Activated CD4-positive, alpha-beta T cell treated with anti-CD3 and anti-CD28 coated beads, Interleukin-2, amount 50 U/mL, for 48 hours (primary cell): ENCODE measurements at regions not wholly inside any gene's neighbourhood (a gene's known extent, or its start where the extent isn't known, plus 50 kb on each side); places are given as distances from the start of the nearest gene placed in this dataset.

ENCODE experiments used
- DNase-seq, 2 experiments: peaks; one replicate each; pipeline ENCODE4 v3.0.0-alpha.2; 2020

- no peak for DNase-seq
Measured at GRCh38 chr6:19424853-19425252, 412.3 kb upstream of the ID4 start.

- no peak for DNase-seq
Measured at GRCh38 chr6:19427548-19427947, 409.6 kb upstream of the ID4 start.

DNA sequence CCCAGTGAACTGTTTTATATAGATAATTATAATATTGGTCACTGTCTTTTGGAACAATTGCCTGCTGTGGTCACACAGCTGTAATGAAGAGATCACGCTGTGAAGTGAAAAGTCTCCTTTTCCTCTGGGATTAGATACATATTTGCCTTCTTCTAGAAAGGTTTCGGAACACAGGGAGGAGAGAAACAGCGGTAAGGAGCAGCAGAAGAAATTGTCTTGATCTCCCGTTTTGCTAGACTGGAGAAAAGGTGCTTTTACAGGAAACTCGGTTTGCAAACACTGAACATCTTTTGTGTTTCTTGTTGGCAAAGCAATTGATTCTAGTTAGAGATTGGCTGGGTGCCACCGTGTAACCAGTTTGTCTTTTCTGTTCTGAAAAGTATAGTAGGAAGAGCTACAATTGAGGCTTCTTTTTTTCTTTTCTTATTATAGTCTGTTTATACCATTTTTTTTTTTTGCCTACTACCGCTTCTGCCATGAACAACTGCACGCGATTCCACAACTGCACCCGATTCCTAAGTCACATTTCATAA lies 404.1 kb upstream of the ID4 start:
- DNase-seq, result no peak

DNA sequence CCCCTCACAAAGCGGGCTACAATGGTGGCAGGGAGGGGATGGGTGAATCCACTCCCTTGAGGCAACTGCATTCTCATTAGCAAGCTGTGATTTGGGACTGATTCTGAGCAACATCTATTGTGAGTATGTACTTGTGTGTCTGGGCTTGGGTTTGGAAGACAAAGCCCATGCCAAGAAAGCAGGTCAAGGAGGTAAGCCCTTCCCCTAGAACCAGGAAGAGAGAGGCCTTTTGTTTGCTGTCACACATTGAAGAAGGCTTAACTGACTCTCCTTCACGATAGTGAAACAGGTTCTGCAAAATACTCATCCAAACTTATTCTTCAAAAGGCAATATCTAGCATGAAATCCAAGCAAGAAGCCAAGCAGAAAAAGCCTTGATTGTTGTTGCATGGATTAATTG lies 403.1 kb upstream of the ID4 start:
- no peak for DNase-seq

GRCh38 chr6:19435755-19436154 lies 401.4 kb upstream of the ID4 start:
- DNase-seq, result no peak

GRCh38 chr6:19438566-19439353 lies 398.4 kb upstream of the ID4 start:
- no peak for DNase-seq

GRCh38 chr6:19440531-19440930 lies 396.6 kb upstream of the ID4 start:
- no peak for DNase-seq

DNA sequence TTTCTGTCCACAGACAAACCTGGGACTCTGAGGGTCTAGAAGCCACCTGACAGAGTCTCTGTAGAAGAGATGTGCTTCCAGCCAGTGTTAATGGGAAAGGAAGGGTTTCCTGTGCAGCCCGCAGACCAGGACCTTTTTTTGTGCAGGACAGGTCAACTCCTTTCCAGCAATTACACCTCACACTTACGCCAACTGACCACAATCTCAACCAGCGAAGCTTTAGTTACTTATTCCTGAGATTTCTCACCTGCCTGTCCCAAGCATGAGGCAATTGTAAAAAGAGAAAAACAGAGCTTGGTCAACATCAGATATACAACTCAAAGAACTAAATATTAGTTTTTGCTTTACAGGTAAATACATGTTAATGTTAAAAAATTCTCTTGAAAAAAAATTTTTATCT lies 393.8 kb upstream of the ID4 start:
- no peak for DNase-seq

GRCh38 chr6:19444041-19444440 lies 393.1 kb upstream of the ID4 start:
- DNase-seq, result no peak

DNA sequence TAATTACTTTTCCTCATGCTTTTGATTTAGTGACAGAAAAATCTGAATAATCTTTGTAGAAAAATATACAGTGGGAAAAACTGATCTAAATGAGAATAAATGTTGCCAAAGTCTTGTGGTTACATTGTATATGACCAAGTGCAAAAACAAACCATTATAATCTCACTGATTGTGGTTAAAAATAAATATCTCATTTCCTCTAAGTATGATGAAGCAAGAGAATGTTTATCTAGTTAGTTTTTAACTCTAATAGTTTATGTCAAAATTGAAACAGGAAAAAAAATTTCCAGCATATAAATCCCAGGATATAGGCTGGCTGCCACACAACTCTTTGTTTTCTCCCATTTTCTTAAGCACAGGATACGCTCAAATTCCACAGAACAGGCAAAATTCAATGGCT lies 392.7 kb upstream of the ID4 start:
- DNase-seq, result no peak

- no peak for DNase-seq
Measured at GRCh38 chr6:19446570-19446969, 390.6 kb upstream of the ID4 start.

- DNase-seq, result no peak
Measured at GRCh38 chr6:19450651-19451050, 386.5 kb upstream of the ID4 start.

GRCh38 chr6:19452495-19452894 lies 384.7 kb upstream of the ID4 start:
- no peak for DNase-seq

DNA sequence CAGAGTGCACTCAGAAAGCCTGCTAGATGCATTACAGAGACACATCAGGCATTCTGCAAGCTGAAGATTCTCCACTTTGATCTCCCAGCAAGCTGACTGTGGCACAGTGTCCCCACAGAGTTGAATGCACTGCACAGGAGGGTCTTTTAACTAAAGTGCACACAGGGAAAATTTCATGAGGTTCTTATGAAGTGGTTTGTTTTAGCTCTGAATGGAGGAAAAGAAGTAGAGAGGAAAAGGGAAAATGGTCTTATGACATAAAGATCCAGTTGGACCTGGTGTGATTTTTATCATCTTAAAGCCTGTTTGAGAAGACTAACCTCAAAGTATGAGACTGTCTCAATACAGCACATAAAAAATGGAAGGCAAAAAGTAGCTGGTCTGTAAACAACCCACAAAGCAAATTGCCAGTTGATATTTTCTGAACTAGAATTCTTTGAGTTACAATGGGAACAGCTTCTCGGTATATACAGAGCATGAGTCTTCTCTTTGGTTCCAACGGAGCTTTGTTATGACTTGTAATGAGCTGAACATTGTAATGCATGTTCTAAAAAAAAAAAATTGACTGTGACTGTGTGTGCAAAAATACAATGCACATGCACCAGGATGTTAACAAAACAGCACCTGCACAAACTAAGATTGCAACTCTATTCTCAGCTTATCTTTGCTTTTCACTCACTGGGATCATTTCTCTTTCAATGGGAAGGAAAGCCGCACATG lies 383.0 kb upstream of the ID4 start:
- no peak for DNase-seq

DNA sequence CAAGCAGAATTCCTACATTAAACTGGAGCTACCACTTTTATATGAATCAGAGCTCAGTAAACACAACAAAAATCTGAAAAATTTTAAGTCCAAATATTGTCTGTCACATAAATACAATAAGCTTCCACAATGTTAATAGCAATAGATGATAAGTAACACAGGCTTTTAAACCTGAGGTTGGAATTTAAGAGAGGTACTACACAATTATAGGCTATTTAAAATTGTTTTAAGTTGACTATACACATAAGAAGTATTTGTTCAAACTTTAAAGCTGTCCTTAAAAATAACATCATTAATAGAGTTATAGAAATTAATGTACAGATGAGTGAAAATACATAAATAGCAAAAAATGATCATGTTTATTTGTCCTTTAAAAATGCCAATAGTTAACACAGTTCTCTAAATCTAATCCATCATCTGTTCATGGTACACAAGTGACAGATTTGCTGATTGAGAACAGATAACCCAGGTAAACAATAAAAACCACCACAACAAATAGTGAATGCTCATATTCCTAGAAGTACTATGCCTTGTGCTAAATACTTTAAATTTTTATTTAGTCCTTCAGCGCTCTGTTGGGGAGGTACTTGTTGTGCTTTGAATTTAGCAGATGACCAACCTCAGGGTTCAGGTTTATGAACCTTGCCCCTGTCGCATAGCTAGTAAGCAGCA lies 382.3 kb upstream of the ID4 start:
- DNase-seq, result no peak

- DNase-seq, result no peak
Measured at GRCh38 chr6:19463250-19463649, 373.9 kb upstream of the ID4 start.

DNA sequence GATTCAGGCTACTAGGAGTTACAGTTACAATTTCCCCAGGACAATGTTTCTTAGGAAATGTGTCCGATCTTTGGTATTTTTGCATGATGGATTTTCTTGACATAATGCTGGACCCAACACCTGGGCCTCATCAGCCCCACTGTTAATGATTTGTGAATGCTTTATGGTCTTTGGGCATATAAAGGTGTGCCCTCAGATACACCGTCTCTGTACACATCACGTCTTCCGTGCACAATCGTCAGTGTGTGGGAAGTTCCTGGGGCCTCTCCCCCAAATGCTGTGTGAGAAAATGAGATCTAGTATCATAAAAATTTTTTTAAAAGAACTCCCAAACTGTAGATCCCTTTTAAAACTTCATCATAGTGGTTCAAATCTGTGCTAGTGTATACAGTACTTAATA lies 373.2 kb upstream of the ID4 start:
- DNase-seq, result no peak

DNA sequence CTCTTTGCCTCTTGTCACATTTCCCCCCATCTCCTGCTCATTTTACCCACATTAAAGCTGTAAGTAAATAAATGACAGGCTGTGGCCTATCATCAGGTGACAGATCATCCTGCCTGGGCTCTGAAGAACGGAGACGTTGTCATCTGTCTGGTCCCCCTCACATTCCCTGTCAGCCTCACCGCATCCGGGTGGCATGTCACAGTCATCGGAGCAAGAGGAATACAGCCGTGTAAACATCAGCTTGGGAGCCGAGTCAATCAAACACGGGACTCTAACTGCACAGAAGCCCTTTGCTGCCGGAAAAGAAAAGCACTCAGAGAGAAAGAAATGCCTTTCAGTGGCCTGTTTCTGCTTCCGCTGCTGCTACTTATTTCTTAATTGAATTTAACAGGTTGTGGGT lies 371.9 kb upstream of the ID4 start:
- no peak for DNase-seq

DNA sequence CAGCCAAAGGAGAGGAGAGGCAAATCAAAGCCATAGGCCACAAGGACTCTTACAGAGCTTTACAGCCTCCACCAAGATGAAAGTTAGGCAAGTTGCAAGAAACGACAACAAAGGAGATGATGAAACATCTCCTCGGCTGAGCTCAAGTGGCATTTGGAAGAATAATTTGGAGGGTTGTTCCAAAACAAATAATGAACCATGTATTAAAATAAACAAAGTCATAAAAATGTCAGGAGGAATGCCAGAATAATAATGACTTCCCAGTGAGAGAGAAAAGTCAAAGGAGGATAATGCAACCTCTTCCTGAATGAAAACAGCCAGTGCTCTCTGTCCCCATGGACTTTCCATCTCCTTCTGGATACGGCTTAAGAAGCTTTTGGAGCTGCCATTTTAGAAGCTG lies 371.4 kb upstream of the ID4 start:
- no peak for DNase-seq

DNA sequence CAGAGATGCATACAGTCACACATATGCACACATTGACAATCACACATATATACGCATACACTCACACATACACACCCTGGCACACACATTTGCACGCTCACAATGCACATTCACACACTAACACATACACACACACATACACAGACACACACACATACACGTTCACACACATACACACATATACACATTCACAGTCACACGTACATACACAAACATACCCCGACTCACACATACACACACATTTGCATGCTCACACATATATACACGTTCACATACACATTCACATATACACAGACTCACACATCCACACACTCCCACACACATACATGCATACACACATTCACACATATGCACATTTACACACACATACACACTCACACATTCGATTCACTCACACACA lies 366.8 kb upstream of the ID4 start:
- no peak for DNase-seq

GRCh38 chr6:19472153-19472552 lies 365.0 kb upstream of the ID4 start:
- no peak for DNase-seq

DNA sequence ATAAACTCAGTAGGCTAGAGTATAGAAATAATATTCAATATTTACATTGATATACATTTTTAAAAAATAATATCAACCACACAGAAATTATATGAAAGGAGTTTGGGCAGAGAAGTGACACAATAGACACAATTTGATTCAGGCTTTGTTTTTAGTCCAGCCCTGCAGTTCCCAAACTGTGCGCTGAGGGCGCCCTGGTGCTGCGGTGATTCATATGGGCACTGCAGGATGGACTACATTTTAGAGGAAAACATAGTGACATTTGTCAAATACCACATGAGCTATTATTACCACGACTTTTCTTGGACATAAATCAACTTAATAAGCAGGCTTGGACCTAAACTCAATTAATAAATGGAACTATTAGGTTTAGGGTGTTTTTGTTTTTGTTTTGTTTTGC lies 364.3 kb upstream of the ID4 start:
- DNase-seq, result no peak

GRCh38 chr6:19477563-19477962 lies 359.6 kb upstream of the ID4 start:
- no peak for DNase-seq

DNA sequence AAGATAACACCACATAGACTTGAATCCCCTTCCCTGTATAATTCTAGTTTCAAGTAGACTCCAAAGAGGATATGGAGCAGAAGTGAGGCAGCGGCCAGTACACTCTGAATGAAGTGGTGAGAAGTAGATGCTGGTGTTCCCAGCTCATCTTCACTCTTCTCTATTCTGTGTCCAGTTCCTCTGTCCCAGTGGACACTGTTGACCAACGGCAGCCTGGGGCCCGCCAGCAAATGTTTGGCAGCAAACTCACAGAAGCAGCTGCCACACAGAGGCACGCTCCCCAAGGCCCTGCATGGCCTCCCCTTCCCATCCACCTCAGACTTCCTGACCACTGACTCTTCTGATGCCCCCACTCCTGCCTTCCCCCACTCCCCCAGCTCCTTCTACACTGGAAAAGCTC lies 358.9 kb upstream of the ID4 start:
- no peak for DNase-seq
